GM18861 (cell line): ENCODE measurements at regions not wholly inside any gene's neighbourhood (a gene's known extent, or its start where the extent isn't known, plus 50 kb on each side); places are given as distances from the start of the nearest gene placed in this dataset.
"Not testable (repeated sequence)": the region's sequence is repeated elsewhere in the genome, so short reads cannot be mapped to it uniquely, and the experiment has no call there.

Source experiments
- ATAC-seq: cut with Tn5 transposase; IDR thresholded peaks from one replicate; pipeline ENCODE4 v1.9.1; 2021; ENCODE audit not compliant: unreplicated experiment

DNA sequence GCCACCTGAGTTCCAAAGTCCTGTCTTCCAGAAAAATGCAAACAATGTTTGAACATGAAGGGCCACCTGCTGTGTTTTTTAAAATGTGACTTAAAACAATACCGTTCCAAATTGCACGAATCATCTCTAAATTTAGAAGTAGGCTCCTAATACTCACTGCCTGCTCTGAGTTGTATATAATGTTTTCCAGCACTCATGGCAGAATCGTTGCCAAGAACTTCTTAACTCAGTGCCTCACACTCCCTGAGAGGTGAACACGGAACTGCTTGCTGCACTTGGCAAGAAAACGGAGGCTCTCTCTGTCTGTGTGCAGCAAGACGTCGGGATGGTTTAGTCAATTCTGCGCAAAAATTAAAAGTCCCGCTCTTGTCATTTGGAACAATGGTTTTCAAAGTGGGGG lies 757.3 kb upstream of the AUTS2 start:
- ATAC-seq, result no peak

DNA sequence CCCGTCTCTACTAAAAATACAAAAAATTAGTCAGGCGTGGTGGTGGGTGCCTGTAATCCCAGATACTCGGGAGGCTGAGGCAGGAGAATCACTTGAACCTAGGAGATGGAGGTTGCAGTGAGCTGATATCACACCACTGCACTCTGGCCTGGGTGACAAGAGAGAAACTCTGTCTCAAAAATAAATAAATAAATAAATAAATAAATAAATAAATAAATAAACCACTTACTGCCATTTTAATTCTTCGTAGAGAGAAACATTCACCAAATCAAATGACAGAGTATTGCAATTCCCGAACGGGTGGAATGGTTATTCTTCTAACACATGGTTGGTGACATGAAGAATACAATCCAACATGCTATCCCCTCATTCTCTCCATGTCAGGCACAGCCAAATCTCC lies 754.3 kb upstream of the AUTS2 start:
- ATAC-seq, result not testable (repeated sequence)

DNA sequence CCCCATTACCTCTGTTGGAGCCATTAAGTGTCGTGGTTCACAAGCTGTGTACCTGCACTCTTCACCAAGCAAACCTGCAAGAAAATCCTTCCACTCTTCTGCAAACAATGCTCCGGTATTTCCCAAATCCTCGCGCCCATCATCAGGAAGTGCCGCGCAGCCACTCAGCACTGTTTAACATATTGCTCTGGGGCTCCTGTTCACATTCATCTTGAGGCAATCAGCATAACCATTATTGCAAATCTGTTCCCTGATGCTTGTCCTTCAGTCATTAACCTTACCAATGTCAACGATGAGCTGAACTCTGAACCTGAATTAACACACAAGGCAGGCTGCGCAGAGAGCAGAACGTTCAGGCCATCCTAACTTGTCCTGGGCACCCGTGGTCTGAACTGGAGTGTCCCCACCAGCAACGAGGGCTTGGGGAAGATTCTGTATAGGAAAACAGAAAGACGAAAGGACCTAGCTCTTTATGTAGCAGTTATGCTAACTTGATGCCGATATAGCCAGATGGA lies 751.4 kb upstream of the AUTS2 start:
- ATAC-seq, result no peak

DNA sequence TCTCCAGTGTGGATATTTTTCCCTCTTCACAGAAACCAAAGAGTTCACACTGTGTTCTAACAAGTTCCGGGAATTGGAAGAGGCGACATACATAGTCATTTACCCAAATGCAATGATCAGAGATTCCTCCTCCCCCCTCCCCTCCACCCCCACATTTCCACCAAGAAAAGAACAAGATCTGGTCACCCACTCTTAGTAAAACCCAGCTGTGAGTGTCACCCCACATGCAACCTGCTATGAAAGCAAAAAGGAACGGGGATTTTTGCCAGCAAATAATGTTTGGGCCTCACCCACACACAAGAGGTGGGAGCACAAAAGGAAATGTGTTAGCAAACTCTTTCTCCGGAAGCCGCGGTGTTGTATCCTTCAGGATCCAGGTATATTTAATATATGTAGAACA lies 745.0 kb upstream of the AUTS2 start:
- ATAC-seq, result no peak

DNA sequence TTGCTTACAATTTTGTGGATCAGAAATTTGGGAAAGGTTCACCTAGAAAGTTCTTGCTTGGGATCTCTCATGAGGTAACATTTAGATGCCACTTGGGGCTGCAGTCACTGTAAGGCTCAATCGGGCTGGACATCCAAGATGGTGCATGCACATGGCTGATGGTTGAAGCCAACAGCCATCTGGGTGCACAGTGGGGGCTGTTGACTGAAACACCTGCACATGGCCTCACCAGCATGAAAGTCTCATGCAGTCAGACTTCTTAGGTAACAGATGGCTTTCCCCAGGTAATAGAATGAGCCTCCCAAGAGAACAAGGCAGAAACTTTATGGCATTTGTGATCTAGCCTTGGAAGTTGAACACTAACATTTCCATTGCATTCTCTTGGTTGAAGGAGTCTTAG lies 740.7 kb upstream of the AUTS2 start:
- no peak for ATAC-seq

DNA sequence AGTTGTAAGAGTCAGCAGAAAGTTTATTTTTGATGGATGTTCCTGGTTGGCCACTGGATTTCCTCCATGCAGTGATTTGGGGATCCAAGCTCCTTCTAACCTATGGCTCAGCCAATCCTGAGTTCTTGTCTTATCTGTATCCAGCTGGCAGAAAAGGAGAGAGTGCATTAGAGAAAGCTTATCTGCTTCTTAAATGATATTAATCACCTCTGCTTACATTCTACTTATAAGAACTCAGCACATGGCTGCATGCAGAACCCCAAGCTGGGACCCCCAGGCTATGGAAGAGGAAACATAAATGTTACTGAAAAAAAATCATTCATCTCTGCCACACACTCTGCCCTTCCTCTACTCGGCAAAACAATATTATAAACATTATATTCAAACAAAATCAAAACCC lies 739.8 kb upstream of the AUTS2 start:
- no peak for ATAC-seq

DNA sequence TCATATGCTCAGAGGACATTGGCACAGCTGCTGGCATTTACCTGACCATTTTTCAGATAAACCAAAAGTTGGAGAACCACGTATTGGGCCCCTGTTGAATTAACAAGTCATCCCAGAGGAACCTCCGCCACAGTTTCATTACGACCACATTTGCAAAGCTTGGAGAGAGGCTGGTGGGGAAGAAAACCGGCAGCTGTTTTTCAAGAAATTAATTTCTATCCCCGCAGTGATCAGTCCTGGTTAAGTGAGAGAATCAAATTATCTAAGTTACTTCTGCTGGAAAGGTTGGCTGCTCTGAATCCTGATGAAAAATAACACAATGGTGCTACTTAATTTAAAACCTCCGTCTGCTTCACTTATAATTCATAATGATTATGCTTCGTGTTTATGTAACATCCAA lies 737.1 kb upstream of the AUTS2 start:
- no peak for ATAC-seq

DNA sequence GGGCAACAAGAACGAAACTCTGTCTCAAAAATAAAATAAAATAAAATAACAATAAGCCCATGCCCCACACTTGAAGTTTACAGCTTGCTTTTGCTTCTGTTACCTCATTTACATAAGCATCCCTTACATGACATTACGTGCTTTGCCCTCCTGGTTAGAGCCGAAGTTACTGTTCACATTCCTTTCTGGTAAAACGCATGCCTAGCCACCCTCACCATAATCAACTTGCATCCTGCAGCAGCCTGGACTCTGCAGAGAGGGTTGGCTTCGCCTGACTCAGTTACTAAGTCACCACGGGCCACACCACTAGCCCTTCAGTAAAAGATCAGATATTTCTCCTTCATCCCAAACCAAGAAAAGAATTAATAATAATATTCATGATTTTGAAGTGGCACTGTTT lies 736.0 kb upstream of the AUTS2 start:
- ATAC-seq, result no peak

DNA sequence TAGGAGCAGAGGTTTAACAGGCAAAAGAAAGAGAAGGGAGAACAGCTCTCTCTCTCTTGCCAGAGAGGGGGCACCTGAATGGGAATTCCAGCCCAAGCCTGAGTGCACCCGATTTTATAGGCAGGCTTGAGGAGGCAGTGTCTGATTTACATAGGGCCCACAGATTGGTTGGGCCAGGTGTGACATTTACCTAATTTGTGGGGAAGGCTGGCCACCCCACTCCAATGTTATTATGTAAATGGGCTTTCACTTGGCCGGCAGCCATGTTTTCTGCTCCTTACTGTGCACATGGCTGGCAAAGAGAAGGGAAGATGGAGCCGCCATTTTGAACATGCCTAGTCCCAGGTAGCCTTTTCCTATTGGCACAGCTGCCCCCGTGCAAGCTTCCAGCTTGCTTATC lies 735.5 kb upstream of the AUTS2 start:
- ATAC-seq, result no peak

DNA sequence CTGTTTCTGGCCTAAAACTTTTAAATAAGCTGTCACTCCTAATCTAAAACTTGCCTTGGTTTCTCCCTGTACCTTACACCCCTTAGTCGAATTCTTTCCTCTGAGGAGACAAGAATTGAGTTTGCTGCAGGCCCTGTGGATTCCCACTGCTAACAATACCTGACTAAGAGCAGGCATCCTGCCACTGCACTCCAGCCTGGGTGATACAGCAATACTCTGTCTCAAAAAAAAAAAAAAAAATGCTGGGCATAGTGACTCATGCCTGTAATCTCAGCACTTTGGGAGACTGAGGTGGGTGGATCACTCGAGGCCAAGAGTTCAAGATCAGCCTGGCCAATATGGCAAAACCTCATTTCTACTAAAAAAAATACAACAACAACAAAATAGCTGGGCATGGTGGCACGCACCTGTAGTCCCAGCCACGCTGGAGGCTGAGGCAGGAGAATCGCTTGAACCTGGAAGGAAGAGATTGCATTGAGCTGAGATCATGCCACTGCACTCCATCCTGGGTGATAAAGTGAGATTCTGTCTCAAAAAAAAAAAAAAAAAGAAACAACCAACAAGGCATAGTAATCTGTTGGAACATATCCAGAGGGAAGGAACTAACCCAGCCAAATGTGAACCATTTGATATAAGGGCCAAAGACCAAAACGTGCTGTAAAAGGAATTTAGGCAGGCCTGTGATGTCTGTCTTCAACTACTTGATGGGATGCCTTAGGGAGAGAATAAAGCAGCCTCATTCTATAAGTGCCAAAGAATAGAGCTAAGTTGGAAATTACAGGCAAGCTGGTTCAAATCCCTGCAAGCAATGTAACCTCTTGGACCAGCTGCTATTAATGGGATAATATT lies 732.7 kb upstream of the AUTS2 start:
- ATAC-seq, result no peak

DNA sequence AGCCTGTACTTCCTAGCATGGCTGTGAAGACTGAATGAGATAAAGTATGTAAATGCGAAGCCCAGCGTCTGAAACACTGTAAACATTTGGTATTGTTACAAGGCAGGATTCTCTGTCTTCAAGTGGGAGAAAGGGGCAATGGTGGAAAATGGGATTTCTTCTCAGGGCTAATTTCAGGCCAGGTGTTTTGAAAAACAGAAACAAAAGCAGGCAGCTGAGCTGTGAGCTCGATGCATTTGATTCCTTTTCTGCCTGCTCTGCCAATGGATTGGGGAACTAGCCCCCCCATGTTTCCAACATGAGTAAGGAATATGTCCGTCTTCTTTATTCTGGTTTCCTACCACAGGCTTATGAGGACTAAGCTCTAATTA lies 732.1 kb upstream of the AUTS2 start:
- ATAC-seq, result no peak

DNA sequence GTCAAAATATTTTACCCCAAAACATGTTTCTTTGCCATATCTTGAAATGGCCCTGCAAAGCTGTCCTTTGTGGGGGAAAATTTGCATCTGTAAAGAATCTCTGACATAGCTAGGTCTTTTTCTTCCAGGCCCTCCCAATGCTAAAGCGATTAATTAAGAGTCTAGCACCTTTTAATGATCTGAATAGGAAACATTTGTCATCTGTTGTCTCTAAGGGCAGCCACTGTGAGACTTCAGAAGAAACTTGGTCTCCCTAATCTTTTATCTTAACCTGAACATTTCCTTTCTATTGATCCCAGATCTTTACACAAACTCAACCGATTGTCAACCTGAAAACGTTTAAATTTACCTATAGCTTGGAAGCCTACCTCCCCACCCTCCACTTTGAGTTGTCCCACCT lies 731.6 kb upstream of the AUTS2 start:
- not testable (repeated sequence) for ATAC-seq

DNA sequence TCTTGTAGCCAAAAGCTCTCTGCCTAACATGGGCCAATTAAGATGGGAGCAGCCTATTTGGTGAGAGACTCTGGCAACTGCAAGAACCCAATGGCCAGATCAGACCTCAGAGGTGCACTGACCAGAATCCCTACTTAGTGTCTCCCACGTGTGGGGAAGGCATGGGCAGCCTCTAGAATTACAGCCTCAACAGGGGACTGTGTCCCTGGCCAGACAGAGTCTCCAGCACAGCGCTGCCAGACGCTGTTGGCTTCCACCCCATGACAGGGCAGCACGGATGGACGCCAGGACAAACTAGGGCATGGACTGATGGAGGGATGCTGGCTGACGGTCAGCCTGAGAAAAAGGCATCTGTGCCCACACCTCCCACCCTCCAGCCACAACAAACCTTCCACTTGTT lies 729.3 kb upstream of the AUTS2 start:
- no peak for ATAC-seq

DNA sequence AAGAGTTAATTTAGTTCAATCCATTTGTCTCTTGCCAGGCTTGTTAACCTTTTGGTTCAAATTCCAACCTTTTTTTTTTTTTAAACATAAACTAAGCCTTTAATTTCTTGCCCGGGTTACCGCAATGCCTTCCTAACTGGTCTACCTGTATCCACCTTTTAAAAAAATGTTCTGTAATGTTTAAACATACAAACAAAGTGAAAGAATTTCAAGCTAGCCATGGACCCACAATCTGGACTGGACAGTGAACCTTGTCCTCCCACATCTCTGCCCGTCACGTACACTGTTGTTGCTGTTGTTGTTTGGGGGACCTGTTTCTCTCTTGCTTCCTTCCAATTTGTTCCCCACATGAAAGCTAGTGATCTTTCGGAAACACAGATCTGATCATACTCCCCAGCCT lies 724.7 kb upstream of the AUTS2 start:
- ATAC-seq, result no peak

DNA sequence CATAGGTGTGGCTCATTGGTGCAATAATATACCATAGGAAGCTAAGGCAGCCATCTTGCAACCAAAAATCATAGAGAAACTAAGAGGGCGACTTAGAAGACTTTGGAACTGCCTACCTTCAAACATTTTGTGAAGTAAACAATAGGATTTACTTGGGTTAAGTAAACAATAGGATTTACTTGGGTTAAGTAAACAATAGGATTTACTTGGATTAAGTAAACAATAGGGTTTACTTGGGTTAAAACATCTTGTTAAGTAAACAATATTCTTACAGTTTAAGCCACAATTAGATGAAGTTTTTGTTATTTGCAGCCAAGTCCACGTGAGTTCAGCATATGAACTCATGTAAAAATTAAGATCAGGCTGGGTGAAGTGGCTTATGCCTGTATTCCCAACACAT lies 722.4 kb upstream of the AUTS2 start:
- no peak for ATAC-seq

DNA sequence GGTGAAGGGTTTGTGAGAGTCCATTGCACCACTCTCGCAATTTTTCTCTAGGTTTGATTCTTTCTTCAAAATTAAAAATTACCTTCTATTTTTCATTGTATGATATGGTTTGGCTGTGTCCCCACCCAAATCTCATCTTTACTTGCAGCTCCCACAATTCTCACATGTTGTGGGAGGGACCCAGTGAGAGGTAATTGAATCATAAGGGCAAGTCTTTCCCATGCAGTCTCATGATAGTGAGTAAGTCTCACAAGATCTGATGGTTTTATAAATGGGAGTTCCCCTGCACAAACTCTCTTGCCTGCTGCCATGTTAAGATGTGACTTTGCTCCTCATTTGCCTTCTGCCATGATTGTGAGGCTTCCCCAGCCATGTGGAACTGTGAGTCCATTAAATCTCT lies 711.2 kb upstream of the AUTS2 start:
- not testable (repeated sequence) for ATAC-seq

DNA sequence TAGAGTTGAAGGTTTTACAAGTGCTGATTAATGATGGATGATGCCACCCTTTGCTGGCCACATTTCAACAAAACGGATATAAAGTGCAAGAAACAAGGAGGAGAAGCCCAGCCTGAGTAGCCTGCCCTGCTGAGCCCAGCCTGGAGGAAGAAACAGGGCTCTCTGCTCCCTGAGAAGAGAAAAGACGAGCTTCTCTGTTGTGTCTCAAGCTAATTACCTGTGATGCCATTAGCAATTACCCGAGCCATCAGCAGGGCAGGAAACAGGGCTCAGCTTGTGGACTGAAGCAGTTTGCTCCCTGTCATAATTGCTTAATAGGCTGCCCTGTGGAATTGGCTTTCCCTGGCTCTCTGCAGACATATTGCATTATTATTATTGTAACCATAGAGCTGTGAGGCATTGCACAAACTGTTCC lies 709.3 kb upstream of the AUTS2 start:
- ATAC-seq, result no peak

DNA sequence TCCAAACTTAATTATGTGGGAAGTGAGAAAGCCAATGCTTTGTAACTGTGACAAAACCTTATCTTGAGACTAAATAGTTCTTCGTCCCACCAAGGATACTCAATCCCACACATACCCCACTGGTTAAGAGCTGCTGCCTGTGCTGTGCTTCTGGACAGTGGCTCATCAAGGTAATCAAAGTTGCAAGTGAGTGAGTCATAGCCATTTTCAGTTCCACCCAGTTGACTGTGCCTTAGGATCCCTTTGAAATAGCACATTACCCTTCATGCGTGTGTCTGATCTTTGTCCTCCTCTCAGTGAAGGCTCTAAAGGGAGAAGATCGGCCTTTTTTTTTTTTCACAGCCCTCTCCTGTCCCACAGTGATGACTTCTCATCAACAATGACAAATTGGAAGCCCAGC lies 706.0 kb upstream of the AUTS2 start:
- no peak for ATAC-seq

DNA sequence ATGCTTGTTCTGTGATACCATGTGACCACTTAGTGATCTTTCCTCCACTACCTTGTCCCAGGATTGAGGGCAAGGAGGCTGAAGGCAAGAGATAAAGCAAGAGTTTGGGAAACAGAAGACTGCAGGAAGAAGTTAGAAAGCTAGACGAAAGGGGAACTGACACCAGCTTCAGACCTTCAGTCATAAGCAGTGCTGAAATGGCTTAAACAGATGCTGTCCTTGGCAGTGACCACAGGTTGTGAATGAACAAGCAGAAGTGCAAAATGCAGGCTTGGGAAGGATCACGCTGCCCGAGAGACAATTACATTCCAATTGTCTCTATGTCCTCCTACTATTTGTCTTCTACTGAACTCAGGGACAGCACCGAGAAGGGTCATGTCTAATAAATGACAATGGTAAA lies 704.9 kb upstream of the AUTS2 start:
- ATAC-seq, result no peak

DNA sequence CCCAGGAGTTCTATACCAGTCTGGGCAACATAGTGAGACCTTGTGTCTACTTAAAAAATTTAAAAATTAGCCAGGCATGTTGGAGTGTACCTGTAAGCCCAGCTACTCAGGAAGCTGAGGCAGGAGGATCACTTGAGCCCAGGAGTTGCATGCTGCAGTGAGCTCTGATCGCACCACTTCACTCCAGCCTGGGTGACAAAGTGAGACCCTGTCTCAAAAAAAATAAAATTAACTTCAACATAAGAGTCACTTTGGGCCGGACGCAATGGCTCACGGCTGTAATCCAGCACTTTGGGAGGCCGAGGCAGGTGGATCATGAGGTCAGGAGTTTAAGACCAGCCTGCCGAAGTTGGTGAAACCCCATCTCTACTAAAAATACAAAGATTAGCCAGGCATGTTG lies 699.1 kb upstream of the AUTS2 start:
- not testable (repeated sequence) for ATAC-seq

DNA sequence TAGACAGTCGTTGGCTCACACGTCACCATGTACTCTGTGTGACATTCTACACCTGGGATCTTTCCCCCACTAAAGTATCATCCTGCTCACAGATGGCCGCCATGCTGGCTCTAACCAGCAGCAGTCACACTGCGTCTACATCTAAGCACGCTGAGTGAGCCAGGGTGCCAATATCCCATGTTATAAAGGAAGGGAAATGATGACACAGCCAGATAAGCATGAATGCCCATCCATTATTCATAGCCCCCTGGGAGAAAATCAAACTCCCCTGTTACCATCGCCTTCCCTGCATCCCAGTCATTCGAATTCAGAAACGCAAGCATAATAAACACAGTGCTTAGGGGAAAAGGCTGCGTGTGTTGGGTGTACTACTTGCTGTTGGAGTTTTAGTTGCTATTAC lies 698.2 kb upstream of the AUTS2 start:
- ATAC-seq, result no peak

DNA sequence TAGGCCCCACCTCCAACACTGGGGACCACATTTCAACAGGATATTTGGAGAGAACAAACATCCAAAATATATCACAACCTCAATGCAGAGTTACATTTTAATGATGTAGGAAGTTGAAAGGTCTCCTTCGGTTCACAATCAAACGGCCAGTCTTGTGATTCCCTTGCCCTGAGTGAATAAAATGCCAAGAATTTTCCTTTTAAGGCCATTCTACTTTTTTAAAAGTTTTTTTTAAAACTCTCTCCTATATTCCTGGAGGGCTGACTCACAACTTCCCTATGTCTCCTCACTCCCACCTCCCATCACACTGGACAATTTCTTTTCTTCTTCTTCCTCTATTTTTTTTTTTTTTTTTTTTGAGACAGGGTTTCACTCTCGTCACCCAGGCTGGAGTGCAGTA lies 693.6 kb upstream of the AUTS2 start:
- ATAC-seq, result no peak

DNA sequence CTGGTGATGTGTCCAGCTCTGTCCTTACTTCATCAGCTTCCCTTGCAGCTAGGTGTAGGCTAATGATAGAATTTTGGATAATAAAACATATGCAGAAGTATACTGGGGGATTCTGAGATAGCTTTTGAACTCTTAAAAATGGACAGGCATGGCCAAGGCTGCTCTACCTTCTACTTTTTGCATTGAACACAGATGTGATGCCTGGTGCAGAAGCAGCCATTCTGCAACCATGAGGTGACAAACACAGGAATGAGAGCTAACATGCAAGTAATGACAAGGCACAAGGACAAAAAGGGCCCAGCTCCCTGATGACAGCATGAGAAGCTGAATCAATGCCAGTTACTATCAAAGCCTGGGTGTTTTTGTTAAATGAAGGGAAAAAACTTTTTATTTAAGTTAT lies 686.5 kb upstream of the AUTS2 start:
- no peak for ATAC-seq
